CD4-positive, alpha-beta T cell treated with Interleukin-2 at 100 ng/mL for 4 hours (primary cell): ENCODE measurements at regions not wholly inside any gene's neighbourhood (a gene's known extent, or its start where the extent isn't known, plus 50 kb on each side); places are given as distances from the start of the nearest gene placed in this dataset.

Experiments
- DNase-seq: peaks from one replicate; pipeline ENCODE4 v3.0.0-alpha.2; 2020; ENCODE audit warnings: low spot score

DNA sequence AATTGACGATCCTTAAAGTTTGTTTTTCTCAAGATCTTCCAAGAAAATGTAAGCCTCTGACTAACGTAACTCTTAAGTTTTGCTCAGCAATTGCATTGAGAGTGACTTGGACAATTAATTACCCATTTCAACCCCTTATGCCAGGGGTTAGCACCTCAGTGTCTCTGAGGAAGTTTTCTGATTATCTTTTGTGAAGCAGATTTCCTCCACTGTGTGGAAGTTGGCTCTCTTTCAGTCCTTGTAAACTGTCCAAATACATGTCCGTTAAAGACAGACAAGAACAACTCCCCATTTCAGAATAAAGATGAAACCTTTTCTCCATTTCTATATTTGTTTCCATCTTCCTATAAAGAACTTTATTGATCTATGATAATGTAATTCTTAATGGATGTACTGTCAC is 296.4 kb upstream of the FMN2 start:
- DNase-seq = no peak

DNA sequence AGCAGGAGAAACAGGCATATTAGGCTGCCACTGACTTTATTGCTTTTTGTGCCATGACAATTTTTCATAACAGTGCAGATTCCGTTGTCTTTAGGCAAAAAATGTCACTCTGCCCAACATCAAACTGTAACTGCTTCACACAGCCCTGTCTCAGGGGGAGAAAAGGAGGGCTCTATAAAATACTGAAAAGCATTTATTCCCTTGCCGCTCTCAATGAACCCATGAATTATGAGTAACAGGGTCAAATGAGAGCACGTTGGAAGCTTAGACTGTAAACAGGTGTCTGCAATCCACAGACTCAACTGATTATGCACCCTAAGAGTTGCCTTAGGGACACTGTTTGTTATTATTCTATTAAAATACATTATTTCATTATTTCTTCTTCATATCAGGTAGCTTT is 292.1 kb upstream of the FMN2 start:
- no peak for DNase-seq

GRCh38 chr1:239800861-239801260 is 290.8 kb upstream of the FMN2 start:
- DNase-seq = no peak

- DNase-seq = no peak
Observed at GRCh38 chr1:239802275-239802674, 289.4 kb upstream of the FMN2 start.

DNA sequence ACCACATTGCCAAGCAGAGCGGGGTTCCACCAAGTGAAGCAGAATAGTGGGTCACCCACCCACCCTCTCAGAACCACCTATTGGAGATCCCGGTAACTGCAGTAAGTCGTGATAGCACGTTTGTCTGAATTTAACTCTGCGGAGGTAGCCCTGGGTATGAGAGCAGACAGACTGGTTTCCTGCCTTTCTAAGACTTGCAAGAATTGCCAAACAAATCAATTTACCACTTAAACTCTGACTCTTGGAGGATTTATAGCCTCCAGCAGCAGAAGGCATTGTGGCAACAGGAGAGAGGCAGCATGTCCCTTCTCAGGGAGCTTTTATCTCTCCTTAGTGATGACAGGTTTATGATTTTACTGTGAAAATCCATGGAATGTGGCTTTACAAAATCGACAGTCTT is 287.9 kb upstream of the FMN2 start:
- DNase-seq = no peak

DNA sequence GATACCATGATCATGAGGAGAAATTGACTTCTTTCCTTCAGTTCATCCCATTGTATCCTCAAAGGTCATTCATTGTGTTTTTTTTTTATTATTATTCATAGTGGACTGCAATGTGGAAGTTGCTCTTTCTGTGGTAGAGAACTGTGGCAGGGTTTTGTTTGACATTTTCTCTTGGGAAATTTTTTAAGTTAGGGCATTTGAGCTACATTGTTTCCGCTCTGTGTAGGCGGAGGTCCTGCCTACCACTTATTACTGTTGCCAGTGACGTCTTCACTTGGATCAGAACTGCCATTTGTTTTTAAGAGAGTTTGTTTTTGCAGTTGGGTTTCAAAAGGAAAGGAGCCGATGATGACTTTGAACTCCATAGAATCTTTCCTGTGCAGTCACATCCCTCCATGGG is 287.4 kb upstream of the FMN2 start:
- no peak for DNase-seq

DNA sequence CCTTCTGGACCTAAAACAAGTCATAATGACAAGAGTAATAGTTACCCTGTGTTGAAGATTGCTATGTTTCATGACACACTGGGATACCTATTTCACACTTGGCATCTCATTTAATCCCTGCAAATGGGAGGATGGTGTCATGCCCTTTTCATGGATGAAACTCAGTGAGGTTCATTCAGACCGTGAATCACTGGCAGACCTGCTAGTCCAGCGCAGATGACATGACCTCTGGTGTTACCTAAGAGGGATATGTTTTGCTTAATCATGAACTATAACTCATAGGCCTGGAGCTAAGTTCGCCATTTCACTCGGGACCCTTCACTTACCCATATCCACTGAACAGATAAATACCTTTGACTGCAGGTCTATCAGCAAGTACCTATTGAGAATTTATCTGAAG is 286.6 kb upstream of the FMN2 start:
- no peak for DNase-seq

GRCh38 chr1:239805851-239806772 is 285.6 kb upstream of the FMN2 start:
- DNase-seq = no peak

GRCh38 chr1:239806897-239807296 is 284.8 kb upstream of the FMN2 start:
- no peak for DNase-seq

DNA sequence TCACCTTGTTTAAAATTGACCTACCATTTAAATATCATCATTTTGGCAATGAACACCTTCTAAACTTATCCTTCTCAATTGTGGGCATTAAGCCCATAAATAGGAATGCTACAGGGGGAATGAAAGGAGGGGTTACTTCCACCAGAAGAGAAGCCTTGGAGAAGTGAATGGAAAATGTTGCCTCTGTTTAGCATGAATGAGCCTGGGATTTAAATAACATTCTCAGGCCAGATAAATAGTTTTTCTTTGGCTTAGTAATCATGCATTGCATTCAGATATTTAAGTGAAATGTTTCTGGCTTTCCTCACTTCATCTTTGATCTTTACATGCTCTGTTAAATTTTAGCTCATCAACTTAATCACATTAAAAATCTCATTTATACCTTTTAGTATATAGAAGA is 284.3 kb upstream of the FMN2 start:
- no peak for DNase-seq

DNA sequence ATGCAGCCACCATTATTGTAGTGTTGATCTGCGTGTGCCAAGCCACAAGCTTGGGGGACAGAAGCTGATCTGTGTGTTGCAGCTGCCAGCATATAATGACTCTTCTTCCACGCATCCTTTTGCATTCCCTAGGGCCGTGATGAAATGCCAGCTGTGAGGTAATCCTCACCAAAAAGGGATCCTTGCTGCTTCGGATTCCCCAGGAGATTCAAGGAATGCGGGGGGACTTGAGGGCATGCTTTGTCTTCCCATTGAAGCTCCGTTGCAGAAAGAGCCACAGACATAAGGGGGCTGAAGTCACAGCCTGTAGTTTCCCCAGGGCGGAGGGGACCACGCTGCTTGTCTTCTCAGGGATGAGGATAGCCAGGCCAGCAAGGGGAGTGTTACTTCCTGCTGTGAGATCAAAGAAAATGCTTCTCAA is 281.6 kb upstream of the FMN2 start:
- no peak for DNase-seq

- DNase-seq = peak; percentile 9
Observed at GRCh38 chr1:239811211-239811885, 280.3 kb upstream of the FMN2 start.

- DNase-seq = no peak
Observed at GRCh38 chr1:239812580-239812979, 279.1 kb upstream of the FMN2 start.

DNA sequence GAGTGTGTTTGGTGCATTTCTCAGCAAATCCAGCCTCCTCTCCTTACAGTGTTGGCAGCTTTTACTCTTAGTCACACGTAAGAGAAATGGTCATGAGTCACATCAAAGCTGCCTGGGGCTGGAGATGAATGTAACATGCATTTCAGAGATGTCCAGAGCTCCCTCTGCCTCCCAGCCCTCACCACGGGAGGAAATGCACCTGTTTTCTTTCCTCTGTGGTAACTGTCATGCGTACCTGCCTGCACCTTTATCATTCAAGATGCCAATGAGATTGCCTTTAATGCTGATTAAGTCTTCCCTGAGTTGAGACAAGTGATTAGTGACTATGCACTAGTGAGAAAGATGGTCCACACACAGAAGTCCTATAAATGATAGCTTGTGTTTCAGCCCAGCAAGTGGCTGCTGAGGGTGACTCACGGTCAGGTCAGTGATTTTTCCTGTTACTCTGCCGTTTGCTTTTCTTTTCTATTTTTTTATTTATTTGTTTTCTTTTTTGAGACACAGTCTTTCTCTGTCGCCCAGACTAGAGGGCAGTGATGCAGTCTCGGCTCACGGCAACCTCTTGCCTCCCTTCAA is 277.3 kb upstream of the FMN2 start:
- peak; percentile 28 for DNase-seq

GRCh38 chr1:239815074-239815473 is 276.6 kb upstream of the FMN2 start:
- DNase-seq = no peak

- no peak for DNase-seq
Observed at GRCh38 chr1:239816081-239816782, 275.5 kb upstream of the FMN2 start.

GRCh38 chr1:239817276-239817675 is 274.4 kb upstream of the FMN2 start:
- no peak for DNase-seq

DNA sequence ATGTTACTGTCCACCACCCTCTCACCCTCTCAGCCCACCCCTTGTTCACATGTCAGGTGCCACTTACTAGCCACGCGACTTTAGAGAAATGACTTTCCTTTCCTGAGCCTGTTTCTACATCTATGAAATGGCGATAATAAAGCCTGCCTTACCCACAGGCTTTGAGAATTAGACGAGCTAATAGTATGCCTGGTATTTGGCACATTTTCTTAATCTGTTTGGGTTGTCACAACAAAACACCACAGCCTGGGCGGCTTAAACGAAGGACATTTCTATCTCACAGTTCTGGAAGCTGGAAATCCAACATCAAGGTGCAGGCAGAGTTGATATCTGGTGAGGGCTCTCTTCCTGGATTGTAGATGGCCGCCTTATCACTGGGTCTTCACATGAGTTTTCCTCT is 273.9 kb upstream of the FMN2 start:
- no peak for DNase-seq

- peak; percentile 12 for DNase-seq
Observed at GRCh38 chr1:239819096-239819495, 272.6 kb upstream of the FMN2 start.

DNA sequence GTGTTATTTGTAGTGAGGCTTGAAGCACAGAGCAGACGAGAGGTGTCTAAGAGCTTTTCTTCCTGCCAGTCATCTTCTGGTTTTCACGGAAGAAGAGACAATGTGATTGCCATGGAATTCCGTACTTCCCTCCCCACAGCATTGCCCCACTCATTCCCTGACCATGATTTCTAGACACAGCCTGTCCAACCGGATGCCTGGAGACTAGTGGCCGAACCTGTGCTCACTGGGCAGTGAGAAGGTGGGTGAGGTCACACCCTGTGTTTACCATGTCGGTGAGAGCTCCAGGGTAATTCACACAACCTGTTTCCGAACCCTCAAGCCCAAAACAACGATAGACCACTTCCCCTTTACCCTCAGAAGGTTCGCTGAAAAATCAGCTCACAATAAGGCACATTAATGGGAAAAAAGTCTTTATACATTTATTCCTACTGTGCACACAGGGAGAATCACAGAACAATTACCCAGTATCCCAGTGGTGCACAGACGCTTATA is 271.9 kb upstream of the FMN2 start:
- no peak for DNase-seq

DNA sequence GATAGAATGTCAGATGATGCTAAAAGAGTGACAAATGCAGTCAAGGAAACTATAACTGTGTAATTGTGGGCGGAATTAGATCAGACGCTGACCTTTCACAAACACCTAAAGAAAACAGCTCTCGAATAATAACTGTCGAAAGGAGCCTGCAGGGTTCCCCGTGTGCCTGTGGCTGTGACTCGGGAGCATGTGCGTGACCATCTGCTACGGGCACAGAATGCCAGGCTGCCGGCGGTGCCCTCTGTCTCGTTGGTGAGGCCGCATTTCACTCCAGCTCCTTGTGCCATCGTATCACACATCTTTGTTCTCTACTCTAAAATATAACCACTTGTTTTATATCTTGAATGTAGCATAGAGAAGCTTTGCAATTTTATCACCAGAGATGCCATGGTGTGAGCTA is 267.8 kb upstream of the FMN2 start:
- no peak for DNase-seq

DNA sequence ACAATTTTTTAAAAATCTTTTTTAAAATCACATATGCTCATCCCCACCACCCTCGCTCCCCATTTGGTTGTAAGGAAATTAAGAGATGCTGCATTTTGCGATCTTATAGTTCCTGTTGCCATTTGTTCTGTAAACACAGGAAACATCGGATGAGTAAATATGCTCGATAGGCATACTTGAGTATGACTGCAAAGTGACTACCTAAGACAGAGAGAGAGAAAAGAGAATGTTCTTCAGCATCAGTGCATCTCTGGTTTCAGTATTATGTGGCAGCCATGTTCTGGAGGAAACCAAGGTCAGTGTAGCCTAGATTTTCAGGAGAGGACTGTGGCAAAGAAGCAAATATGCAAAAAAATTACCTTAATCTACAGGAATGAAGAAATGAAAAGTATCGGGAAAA is 265.5 kb upstream of the FMN2 start:
- DNase-seq = no peak
